HCT116 (cell line): ENCODE measurements at regions not wholly inside any gene's neighbourhood (a gene's known extent, or its start where the extent isn't known, plus 50 kb on each side); places are given as distances from the start of the nearest gene placed in this dataset.

ENCODE experiments used
- CBX3 ChIP-seq: IDR thresholded peaks from 2 replicates; pipeline ENCODE4 v1.6.1; 2012; ENCODE audit warnings: low read depth
- CTCF ChIP-seq, 3 experiments: fragments of 200-600 bp in 1 of 3; sonication (generic) in 1 of 3; IDR thresholded peaks in 2 of 3; conservative IDR thresholded peaks in 1 of 3; 2 replicates each; pipeline ENCODE4 v1.5.1; 2012 to 2017; ENCODE audit warnings: low read depth in 2 of 3, low read length in 2 of 3, antibody characterized with exemption in 1 of 3, borderline replicate concordance in 1 of 3, control low read depth in 1 of 3, mild to moderate bottlenecking in 1 of 3, mixed read lengths in 1 of 3, mixed run types in 1 of 3, moderate library complexity in 1 of 3; ENCODE audit not compliant: insufficient read depth in 1 of 3
- EZH2 ChIP-seq: fragments of 200-600 bp; sonication (generic); IDR thresholded peaks from 2 replicates; pipeline ENCODE4 v1.6.1; 2017; ENCODE audit warnings: antibody characterized with exemption, mixed run types
- EZH2phosphoT487 ChIP-seq: fragments of 200-600 bp; IDR thresholded peaks from 2 replicates; pipeline ENCODE4 v1.6.1; 2018; ENCODE audit warnings: antibody characterized with exemption, borderline replicate concordance
- MAX ChIP-seq: IDR thresholded peaks from 2 replicates; pipeline ENCODE4 v1.6.1; 2012
- POLR2A ChIP-seq: IDR thresholded peaks from 2 replicates; pipeline ENCODE4 v1.7.0; 2011; ENCODE audit warnings: borderline replicate concordance; ENCODE audit not compliant: insufficient read depth, insufficient read length; ENCODE audit errors: extremely low read depth
- POLR2AphosphoS5 ChIP-seq: IDR thresholded peaks from 2 replicates; pipeline ENCODE4 v1.6.1; 2011; ENCODE audit warnings: mild to moderate bottlenecking, low read depth, low read length, moderate library complexity
- REST ChIP-seq: IDR thresholded peaks from 2 replicates; pipeline ENCODE4 v1.6.1; 2012; ENCODE audit warnings: low read depth

- TF ChIP-seq REST (no peak), CTCF (IDR thresholded peaks at IDR 0.05 in 2 of 3, conservative IDR thresholded peaks at IDR 0.05 in 1 of 3; ENCODE audit: borderline replicate concordance in 1 of 3, insufficient read depth in 1 of 3, low read depth in 2 of 3, low read length in 2 of 3) (no peak), POLR2A (no peak), EZH2phosphoT487 (no peak), EZH2 (no peak), MAX (no peak), CBX3 (no peak), POLR2AphosphoS5 (no peak)
These were observed 494.7 kb downstream of the CCSER2 start for GRCh38 chr10:84822931-84823630.
